DMS53 (cell line): ENCODE measurements at regions not wholly inside any gene's neighbourhood (a gene's known extent, or its start where the extent isn't known, plus 50 kb on each side); places are given as distances from the start of the nearest gene placed in this dataset.
"Not testable (repeated sequence)": the region's sequence is repeated elsewhere in the genome, so short reads cannot be mapped to it uniquely, and the experiment has no call there.

Experiments used
- DNase-seq: peaks from one replicate; lab custom pipeline; 2025; lab: John Stamatoyannopoulos, UW

- DNase-seq: no peak
These were observed 314.1 kb upstream of the DIO3 start for GRCh38 chr14:101246894-101247841.

DNA sequence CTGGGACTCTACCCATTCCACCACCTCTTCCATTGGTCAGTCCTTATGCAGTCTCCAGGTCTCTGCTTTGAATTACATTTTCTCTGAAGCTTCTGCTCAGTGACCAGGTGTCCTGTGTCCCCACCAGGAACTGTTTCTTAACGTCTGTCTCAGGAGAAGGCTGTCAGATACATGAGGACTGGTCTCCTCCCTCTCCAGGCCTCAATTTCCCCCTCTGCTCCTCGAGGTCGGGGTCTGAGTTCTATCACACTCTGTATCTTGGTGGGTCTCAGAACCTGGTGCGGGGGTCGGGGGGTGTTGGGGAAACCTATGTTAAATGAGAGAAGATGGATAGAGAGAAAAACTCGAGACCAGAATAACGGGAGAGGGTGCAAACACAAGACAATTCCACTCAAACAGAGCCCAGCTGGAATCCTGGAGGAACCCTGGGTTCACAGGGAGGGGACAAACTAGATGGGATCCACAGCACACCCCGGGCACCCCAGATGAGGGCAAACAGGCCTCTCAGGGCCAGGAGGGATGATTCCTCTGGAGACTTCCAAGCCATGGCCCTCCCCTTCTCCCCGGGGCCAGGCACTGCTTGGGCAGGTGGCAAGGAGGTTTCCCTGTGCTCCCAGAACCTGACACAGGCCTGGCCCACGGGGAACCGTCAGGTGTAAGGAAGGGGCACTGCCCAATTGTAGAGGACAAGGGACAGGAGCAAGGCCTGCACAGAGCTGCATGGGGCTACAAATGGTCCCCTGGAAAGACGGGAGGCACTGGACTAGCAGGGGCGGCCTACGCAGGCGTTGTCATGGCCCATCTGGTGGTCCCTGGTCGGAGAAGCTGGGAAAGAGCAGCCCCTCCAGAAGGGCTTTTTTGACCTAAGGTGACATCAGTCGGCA, 313.2 kb upstream of the DIO3 start:
- no peak for DNase-seq

- no peak for DNase-seq
These were observed 312.2 kb upstream of the DIO3 start for GRCh38 chr14:101248840-101249675.

- DNase-seq: no peak
These were observed 311.6 kb upstream of the DIO3 start for GRCh38 chr14:101249676-101250036.

- no peak for DNase-seq
These were observed 310.9 kb upstream of the DIO3 start for GRCh38 chr14:101250336-101250947.

- no peak for DNase-seq
These were observed 310.1 kb upstream of the DIO3 start for GRCh38 chr14:101250948-101251811.

DNA sequence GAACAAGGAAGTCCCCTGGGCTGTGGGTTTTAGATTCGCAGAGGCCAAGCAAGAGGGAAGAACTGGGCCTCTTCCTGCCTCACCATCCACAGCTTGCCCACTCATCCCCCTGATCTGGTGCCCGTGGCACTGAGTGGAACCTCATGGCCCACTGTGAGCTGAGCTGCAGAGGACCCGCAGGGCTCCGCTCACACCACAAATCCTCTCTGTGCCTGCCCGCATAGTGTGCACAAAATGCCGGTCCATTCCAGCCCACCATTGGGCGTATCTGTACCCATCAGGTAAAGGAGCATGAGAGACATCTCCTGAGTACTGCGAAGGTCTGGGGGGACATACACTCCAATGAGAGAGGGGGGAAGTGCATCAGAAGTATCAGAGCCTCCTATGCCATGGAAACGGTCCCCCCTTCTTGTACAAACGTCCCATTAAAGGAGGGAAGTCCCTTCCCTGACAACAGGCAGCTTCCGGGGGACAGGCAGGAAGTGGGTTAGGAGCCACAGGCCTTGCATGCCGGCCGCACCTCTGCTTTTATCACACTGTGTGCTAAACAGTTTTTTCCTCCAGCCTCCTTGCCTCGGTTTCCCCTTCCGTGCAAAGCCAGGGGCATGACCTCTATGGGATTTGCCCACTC, 309.4 kb upstream of the DIO3 start:
- DNase-seq: no peak

- DNase-seq: no peak
These were observed 308.7 kb upstream of the DIO3 start for GRCh38 chr14:101252443-101253214.

GRCh38 chr14:101253948-101254347, 307.3 kb upstream of the DIO3 start:
- no peak for DNase-seq

- DNase-seq: no peak
These were observed 306.2 kb upstream of the DIO3 start for GRCh38 chr14:101254805-101255764.

DNA sequence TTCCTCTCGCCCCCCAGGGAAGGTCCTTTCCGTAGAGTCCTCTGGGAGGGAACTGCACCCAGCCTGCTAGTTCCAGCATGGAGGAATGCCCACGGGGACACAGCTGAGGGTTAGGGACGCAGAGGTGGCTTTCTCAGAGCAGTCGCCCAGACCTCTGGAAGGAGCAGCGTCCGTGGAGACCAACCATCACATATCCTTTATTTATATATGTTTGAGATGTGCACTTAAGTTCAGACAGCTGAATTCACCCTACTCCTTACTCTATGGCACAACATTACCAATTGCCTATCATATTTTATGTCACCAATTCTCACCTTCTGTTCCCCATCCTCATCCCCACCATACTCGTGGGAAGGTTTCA, 305.6 kb upstream of the DIO3 start:
- no peak for DNase-seq

DNA sequence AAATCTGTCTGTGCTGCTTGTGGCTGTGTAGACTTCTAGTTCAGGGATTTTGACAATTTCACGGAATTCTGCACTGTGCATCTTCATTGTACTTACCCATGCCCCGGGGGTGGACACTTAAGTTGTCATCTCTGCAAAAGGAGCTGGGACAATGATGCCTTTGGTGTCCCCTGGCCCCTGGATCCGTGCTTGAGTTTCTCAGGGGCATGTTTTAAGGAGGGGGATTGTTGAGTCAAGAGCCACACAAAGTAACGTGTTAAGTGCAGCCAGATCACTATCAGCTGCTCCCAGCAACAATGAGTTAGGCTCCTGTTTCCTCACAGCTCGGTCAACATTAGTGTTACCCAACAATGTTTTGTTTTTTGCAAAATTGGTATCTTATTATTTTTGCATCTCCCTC, 305.0 kb upstream of the DIO3 start:
- DNase-seq: no peak

- no peak for DNase-seq
These were observed 303.7 kb upstream of the DIO3 start for GRCh38 chr14:101257551-101257950.

GRCh38 chr14:101259748-101260147, 301.5 kb upstream of the DIO3 start:
- DNase-seq: no peak

GRCh38 chr14:101266441-101266840, 294.9 kb upstream of the DIO3 start:
- not testable (repeated sequence) for DNase-seq

DNA sequence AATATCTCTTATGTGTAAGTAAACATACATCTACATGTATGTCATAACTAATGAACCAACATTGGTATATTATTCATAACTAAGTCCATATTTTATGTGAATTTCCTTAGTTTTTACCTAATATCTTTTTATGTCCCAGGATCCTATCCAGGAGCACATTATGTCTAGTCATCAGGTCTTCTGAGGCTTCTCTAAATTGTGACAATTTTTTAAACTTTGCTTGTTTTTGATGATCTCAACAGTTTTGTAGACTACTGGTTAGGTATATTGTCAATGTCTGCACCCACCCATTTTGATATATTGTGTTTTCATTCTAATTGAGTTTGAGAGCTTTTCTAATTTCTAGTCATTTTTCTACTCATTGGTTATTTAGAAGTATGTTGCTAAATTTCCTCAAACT, 288.2 kb upstream of the DIO3 start:
- DNase-seq: no peak

DNA sequence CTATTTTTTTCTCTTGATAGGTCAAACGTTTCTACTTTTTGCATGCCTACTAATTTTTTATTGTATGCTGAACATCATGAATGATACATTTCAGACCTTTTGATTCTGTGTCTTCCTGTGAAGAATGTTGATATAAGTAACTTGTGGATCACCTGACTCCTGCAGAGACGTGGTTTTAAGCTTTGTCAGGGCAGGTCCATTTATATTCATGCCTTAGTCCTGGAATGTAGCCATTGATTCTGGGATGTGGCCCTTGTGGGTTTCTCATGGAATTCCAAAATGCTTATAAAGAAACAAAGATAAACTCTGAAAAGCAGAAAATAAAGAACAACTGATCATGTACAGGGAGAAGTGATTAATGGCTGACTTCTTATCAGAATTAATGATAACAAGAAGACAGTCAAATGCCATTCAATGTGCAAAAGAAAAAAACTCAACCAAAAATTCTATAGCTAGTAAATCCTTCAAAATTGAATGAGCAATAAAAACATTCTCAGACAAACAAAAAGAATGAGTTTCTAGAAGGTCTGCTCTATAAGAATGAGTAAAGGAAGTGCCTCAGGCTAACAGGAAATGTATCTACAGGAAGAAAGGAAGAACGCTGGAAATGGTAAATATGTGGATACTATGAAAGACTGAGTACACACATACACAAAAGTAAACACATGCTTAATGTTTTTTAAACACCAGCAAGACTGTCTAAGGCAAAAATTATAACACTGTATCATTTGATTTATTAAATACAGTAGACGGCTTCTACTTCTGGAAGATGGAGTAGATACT, 284.8 kb upstream of the DIO3 start:
- no peak for DNase-seq
